Left ventricle myocardium inferior (tissue), 1 donor: ENCODE measurements at regions not wholly inside any gene's neighbourhood (a gene's known extent, or its start where the extent isn't known, plus 50 kb on each side); places are given as distances from the start of the nearest gene placed in this dataset.

Experiments
- DNase-seq: peaks from one replicate; pipeline ENCODE4 v3.0.0-alpha.2; 2020
- H3K27ac ChIP-seq: fragments of 200-600 bp; replicated peaks from 2 replicates; pipeline ENCODE4 v1.8.0; 2021
- H3K27me3 ChIP-seq: fragments of 200-600 bp; 2 replicates; pipeline ENCODE4 v1.8.0; 2021; ENCODE audit warnings: low read depth
- H3K36me3 ChIP-seq: fragments of 200-600 bp; 2 replicates; pipeline ENCODE4 v1.8.0; 2021
- H3K4me1 ChIP-seq: fragments of 200-600 bp; 2 replicates; pipeline ENCODE4 v1.8.0; 2021
- H3K4me3 ChIP-seq: fragments of 200-600 bp; 2 replicates; pipeline ENCODE4 v1.8.0; 2021; ENCODE audit warnings: mild to moderate bottlenecking, moderate library complexity
- H3K9me3 ChIP-seq: fragments of 200-600 bp; replicated peaks from 2 replicates; pipeline ENCODE4 v1.8.0; 2021
- CTCF ChIP-seq: fragments of 200-600 bp; IDR thresholded peaks from 2 replicates; pipeline ENCODE4 v1.8.0; 2021; ENCODE audit warnings: antibody characterized with exemption, mild to moderate bottlenecking, borderline replicate concordance
- intact Hi-C: fragments of 100-400 bp; cut with micrococcal nuclease; formaldehyde crosslinking; loops from one replicate; pipeline ENCODE4 v1.11.0; 2022
- donor health status: DM: no; HTN: yes; CAD: no; lungs with severe emphysema.

GRCh38 chr10:108782411-108782810, 1140.9 kb downstream of the XPNPEP1 start:
- intact Hi-C loops = no loop called here
- Histone ChIP-seq H3K9me3 (peaks cover 45% of the 10 kb centered on the region), H3K27ac (no peak overlapping the region), H3K27me3 (no peaks in the 10 kb centered on the region), H3K4me1 (no peaks in the 10 kb centered on the region), H3K4me3 (no peak overlapping the region), H3K36me3 (no peaks in the 10 kb centered on the region)
- no peak for DNase-seq
- no peak for TF ChIP-seq CTCF

- no peak for DNase-seq
- no peak overlapping the region for H3K27ac ChIP-seq
- intact Hi-C loops = no loop called here
- H3K27me3 ChIP-seq = no peaks in the 10 kb centered on the region
- H3K36me3 ChIP-seq = no peaks in the 10 kb centered on the region
- H3K4me1 ChIP-seq = no peaks in the 10 kb centered on the region
- H3K9me3 ChIP-seq = peaks cover 26% of the 10 kb centered on the region
- TF ChIP-seq CTCF = no peak
- H3K4me3 ChIP-seq = no peak overlapping the region
Observed at GRCh38 chr10:108779501-108779900, 1143.8 kb downstream of the XPNPEP1 start.

- TF ChIP-seq CTCF = no peak
Observed at GRCh38 chr10:108775911-108776475, 1147.3 kb downstream of the XPNPEP1 start.

GRCh38 chr10:108771106-108771505, 1152.2 kb downstream of the XPNPEP1 start:
- Histone ChIP-seq H3K4me3 (no peak overlapping the region), H3K4me1 (no peaks in the 10 kb centered on the region), H3K27me3 (no peaks in the 10 kb centered on the region), H3K9me3 (no peaks in the 10 kb centered on the region), H3K36me3 (no peaks in the 10 kb centered on the region), H3K27ac (no peak overlapping the region)
- no peak for DNase-seq
- TF ChIP-seq CTCF = no peak
- intact Hi-C loops = no loop called here

More at GRCh38 chr10:108775911-108776475, 1147.3 kb downstream of the XPNPEP1 start:
- Histone ChIP-seq H3K27me3 (no peaks in the 10 kb centered on the region), H3K4me3 (no peak overlapping the region), H3K4me1 (no peaks in the 10 kb centered on the region), H3K9me3 (peaks cover 6% of the 10 kb centered on the region), H3K36me3 (no peaks in the 10 kb centered on the region), H3K27ac (no peak overlapping the region)
- no peak for DNase-seq
- intact Hi-C loops = no loop called here

- intact Hi-C loops = no loop called here
- no peak overlapping the region for H3K4me3 ChIP-seq
- no peak for DNase-seq
- H3K27me3 ChIP-seq = no peaks in the 10 kb centered on the region
- no peaks in the 10 kb centered on the region for H3K4me1 ChIP-seq
- no peak overlapping the region for H3K27ac ChIP-seq
- H3K36me3 ChIP-seq = no peaks in the 10 kb centered on the region
- no peak for TF ChIP-seq CTCF
- H3K9me3 ChIP-seq = no peaks in the 10 kb centered on the region
Observed at GRCh38 chr10:108765794-108766193, 1157.5 kb downstream of the XPNPEP1 start.
